Loucy (cell line): ENCODE measurements at regions not wholly inside any gene's neighbourhood (a gene's known extent, or its start where the extent isn't known, plus 50 kb on each side); places are given as distances from the start of the nearest gene placed in this dataset.
"Not testable (repeated sequence)": the region's sequence is repeated elsewhere in the genome, so short reads cannot be mapped to it uniquely, and the experiment has no call there.

Experiments
- H2AFZ ChIP-seq: fragments of 200-600 bp; sonication (generic); 2 replicates; pipeline ENCODE4 v1.6.0; 2016; ENCODE audit warnings: antibody characterized with exemption, mild to moderate bottlenecking, low read length, moderate library complexity
- H3F3A ChIP-seq: fragments of 200-600 bp; 2 replicates; pipeline ENCODE4 v1.6.0; 2016; ENCODE audit warnings: antibody characterized with exemption, low read depth, mild to moderate bottlenecking
- H3K27me3 ChIP-seq: fragments of 200-600 bp; sonication (generic); 2 replicates; pipeline ENCODE4 v1.6.1; 2014; ENCODE audit warnings: low read length, mild to moderate bottlenecking; ENCODE audit not compliant: insufficient read depth, poor library complexity, severe bottlenecking
- H3K36me3 ChIP-seq: fragments of 200-600 bp; sonication (generic); 2 replicates; pipeline ENCODE4 v1.6.1; 2016; ENCODE audit warnings: low read length; ENCODE audit not compliant: insufficient read depth
- H3K4me1 ChIP-seq: fragments of 200-600 bp; sonication (generic); 2 replicates; pipeline ENCODE4 v1.5.1; 2014; ENCODE audit warnings: low read length, mild to moderate bottlenecking; ENCODE audit not compliant: insufficient read depth, poor library complexity, severe bottlenecking
- H3K4me2 ChIP-seq: fragments of 200-600 bp; sonication (generic); 2 replicates; pipeline ENCODE4 v1.6.0; 2014; ENCODE audit warnings: antibody characterized with exemption, low read length, low read depth, mild to moderate bottlenecking; ENCODE audit not compliant: poor library complexity, severe bottlenecking
- H3K4me3 ChIP-seq: fragments of 200-600 bp; sonication (generic); 2 replicates; pipeline ENCODE4 v1.5.1; 2014; ENCODE audit warnings: low read length, mild to moderate bottlenecking, mixed read lengths; ENCODE audit not compliant: poor library complexity, severe bottlenecking
- H3K79me2 ChIP-seq: fragments of 200-600 bp; sonication (generic); 2 replicates; pipeline ENCODE4 v1.6.1; 2014; ENCODE audit warnings: low read length; ENCODE audit not compliant: insufficient read depth
- H3K9ac ChIP-seq: fragments of 200-600 bp; sonication (generic); 2 replicates; pipeline ENCODE4 v1.6.0; 2014; ENCODE audit warnings: mild to moderate bottlenecking, low read depth, low read length, moderate library complexity; ENCODE audit not compliant: poor library complexity, severe bottlenecking
- H3K9me2 ChIP-seq: fragments of 200-600 bp; sonication (generic); replicated peaks from 2 replicates; pipeline ENCODE4 v1.6.1; 2016; ENCODE audit warnings: low read depth, low read length, mixed read lengths
- H3K9me3 ChIP-seq: fragments of 200-600 bp; sonication (generic); 2 replicates; pipeline ENCODE4 v1.6.1; 2014; ENCODE audit warnings: mild to moderate bottlenecking, antibody characterized with exemption, low read length, low read depth; ENCODE audit not compliant: insufficient read depth
- H4K20me1 ChIP-seq: fragments of 200-600 bp; sonication (generic); 2 replicates; pipeline ENCODE4 v1.6.0; 2014; ENCODE audit warnings: antibody characterized with exemption, low read length, mild to moderate bottlenecking; ENCODE audit not compliant: insufficient read depth, poor library complexity, severe bottlenecking

GRCh38 chr13:109264603-109265437 lies 521.6 kb downstream of the IRS2 start:
- H2AFZ ChIP-seq, H4K20me1 ChIP-seq, H3K4me2 ChIP-seq, H3K9me2 ChIP-seq, H3K9ac ChIP-seq, H3K27me3 ChIP-seq, H3K9me3 ChIP-seq, H3K4me3 ChIP-seq, H3F3A ChIP-seq, H3K79me2 ChIP-seq, H3K4me1 ChIP-seq, H3K36me3 ChIP-seq: not testable (repeated sequence)

DNA sequence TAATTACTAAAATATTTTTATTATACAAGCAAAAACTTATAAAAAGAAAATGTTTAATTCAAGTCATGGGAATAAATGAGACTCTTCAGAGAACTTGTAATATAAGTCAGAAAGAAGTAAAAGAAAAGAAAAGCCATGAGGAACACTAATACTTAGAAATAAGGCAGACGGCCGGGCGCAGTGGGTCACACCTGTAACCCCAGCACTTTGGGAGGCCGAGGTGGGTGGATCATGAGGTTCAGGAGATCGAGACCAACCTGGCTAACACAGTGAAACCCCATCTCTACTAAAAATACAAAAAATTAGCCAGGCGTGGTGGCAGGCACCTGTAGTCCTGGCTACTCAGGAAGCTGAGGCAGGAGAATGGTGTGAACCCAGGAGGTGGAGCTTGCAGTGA lies 528.6 kb downstream of the IRS2 start:
- H3K79me2 ChIP-seq, H3K9me3 ChIP-seq, H3K4me3 ChIP-seq, H3K4me1 ChIP-seq, H4K20me1 ChIP-seq, H3K36me3 ChIP-seq, H3K9ac ChIP-seq, H3K9me2 ChIP-seq, H3K27me3 ChIP-seq, H3F3A ChIP-seq, H2AFZ ChIP-seq, H3K4me2 ChIP-seq: not testable (repeated sequence)
